ENCODE measurements at regions not wholly inside any gene's neighbourhood (a gene's known extent, or its start where the extent isn't known, plus 50 kb on each side); places are given as distances from the start of the nearest gene placed in this dataset.

DNA sequence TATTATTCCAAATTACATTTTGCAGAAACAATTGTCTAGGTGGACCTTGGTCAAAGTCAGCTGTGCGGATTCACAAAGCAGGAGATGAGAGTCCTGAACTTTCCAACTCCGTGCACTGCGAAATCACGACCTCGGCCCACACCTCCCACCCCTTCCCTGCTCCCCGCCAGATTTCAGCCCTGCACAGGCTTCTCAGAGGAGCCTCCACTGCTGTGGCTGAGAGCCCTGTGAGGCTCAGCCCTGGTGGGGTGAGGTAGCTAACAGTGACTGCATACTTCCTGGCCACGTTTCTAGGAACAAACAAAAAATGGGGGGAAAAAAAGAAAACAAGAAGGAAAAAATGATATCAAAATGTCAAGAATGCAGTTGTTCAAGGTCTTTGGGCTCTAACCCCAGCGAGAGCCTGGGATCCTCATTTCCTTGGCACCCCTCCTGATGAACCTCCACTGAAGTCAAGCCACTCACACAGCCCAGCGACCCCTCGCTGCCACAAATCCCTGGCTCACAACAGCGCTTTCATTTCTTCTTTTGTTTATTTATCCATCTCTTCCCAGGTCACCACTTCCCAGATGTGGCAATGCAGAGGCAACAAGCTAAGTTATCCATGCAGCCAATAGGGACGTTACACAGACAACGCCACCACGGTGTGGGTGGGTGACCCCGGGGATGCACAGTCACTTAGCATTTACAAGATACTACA lies 729.7 kb upstream of the ID2 start:
- no peak for DNase-seq (ENCODE audit: low read depth in 2 of 2, low spot score in 1 of 2)

DNA sequence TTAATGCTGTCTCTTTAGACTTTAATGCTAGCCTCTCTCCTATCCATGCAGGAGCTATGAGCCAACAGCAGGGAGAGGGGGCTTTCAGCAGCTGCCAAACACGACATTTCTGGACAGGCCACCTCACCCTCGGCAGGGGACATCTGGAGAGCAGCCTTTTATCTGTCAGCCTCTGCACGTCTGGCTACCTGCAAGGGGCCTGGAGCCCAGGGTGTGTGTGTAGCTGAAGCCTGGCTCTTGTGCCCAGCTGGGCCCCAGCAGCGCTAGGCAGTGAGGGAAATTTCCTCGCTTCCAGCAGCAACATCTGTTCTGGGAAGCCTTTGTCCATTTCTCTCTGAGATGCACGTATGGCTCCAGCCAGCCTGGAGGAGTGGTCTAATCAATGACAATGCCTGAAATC lies 728.7 kb upstream of the ID2 start:
- DNase-seq (ENCODE audit: low read depth in 2 of 2, low spot score in 1 of 2) = no peak

DNA sequence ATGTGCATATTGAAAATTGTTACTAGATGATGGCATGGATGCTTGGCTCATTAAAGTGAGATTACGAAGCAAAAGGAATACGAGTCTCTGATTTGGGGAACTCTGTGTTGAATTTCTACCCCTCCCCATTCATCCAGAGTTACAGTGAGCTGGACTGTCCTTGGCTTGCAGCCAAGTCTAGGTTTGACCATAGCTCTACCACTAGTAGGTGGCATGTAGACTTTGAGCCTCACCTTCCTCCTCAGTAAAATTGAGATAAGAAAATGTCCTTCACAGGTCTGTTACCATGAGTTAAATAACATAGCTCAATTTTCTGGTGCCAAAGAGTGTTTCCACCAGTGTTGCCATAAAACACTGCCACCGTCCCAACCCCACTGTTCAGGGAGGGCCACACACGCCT lies 727.6 kb upstream of the ID2 start:
- no peak for DNase-seq (ENCODE audit: low read depth in 2 of 2, low spot score in 1 of 2)

DNA sequence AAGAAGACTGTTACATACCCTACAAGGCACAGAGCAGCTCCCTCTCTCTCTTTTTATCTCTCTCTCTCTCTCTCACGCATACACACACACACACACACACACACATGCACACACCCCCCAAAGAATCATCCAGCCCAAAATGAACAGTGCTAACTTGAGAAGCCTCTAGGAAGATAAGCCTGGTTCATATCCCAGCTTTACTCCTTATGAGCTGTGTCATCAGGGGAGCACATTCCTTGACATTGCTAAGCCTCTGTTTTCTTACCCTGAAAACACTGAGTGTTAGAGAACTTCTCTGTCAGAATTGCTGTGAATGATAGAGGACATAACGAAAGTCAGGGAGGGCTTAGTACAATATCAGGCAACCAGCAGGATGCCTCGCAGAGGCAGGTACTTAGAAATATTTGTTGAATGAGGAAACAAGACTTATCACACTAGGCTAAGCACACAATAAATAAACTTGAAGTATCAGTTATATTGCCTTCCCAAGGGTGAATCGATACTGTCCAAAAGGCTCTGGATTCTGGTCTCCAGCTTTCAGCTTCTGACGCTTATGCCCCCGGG lies 725.6 kb upstream of the ID2 start:
- DNase-seq (ENCODE audit: low read depth in 2 of 2, low spot score in 1 of 2) = no peak

DNA sequence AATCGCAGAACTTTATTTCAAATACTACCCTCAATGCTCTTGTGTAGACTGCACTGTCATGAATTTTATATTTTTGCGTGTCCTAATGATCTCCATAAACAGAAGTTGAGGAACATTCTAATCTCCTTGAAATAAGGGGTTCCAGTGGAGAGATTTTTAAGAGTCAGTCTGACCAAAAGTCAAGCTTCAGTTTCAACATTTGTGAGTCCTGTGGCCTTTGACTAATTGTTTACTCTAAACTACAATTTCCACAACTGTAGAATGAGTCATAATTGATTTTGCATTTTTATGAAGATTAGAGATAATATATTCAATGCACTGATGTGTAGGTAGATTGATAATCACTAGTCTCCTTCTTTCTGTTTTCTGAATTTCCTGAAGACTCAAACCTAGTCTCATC lies 720.3 kb upstream of the ID2 start:
- no peak for DNase-seq (ENCODE audit: low read depth in 2 of 2, low spot score in 1 of 2)

DNA sequence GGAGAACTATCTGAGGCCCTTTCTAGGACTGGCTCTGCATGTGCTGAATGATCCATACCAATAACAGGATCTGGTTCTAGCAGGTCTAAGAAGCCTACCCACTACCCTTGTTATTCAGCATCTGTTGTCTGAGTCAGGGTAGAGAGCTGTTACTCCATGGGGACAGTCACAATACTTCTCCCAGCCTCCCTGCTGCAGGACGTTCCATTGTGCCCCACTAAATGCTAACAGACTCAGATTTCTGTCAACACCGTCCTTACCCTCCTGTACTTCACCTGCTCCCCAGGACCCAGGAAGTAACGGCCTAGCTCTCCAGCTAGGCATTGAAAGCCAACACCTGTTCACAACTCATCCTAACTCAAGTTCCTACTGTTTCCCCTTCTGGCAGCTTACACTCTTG lies 719.7 kb upstream of the ID2 start:
- DNase-seq (ENCODE audit: low read depth in 2 of 2, low spot score in 1 of 2) = no peak

DNA sequence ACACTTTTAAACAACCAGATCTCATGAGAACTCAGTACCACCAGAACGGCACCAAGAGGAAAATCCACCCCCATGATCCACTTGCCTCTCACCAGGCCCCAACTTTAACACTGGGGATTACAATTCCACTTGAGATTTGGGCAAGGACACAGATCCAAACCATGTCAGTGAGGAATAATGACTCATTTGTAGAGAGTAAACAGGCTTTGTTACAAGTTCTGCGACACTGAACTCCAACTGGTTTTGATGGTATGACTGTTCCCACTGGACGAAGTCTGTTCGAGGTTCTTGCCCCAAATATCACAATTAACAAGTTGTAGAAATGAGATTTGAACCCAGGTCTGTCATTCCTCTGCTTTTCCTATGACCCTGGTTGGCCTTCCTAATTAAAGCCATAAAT lies 718.1 kb upstream of the ID2 start:
- no peak for DNase-seq (ENCODE audit: low read depth in 2 of 2, low spot score in 1 of 2)

DNA sequence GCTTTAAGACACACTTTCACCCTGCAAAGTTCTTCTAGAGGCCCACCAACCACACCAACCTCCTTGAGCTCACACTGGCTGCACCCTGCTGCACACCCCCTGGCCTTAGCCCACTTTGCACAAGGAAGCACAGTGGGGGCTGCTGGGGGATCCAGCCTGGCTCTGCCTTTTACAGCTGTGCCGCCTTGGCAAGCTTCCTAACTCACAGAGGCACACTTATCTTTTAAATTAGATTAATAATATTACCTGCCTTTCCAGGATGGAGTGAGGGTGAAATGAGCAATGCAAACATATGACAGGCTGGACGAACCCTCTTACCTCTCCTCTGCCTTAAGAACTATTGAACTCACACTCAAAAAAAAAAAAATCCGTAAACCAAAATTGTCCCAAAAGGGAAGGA lies 715.8 kb upstream of the ID2 start:
- DNase-seq (ENCODE audit: low read depth in 2 of 2, low spot score in 1 of 2) = no peak

DNA sequence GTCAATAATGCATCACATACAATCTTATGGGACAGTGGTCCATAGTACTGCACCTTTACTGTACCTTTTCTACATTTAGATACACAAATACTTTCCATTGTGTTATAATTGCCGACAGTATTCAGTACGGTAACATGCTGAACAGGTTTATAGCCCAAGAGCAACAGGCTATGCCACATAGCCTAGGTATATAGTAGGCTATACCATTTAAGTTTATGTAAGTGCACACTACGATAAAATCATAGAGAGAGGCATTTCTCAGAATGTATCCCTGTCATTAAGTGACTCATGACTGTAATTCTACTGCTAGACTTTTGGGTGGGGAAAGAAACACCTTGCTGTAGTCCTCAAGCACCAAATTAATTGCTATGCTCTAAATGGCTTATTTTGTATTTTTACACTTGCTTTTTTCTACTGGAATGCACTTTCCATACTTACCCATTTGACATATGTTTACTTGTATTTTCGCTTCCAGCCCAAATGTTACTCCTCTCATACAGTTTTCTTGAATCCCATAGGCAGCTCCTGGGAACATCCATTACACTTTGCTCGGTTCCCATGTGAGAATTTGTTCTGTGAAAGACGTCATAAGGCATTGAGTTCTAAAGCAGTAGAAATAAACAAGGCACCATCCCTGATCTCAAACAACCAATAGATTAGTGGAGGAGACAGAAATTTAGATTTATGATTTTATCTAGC lies 714.0 kb upstream of the ID2 start:
- DNase-seq (ENCODE audit: low read depth in 2 of 2, low spot score in 1 of 2) = no peak

DNA sequence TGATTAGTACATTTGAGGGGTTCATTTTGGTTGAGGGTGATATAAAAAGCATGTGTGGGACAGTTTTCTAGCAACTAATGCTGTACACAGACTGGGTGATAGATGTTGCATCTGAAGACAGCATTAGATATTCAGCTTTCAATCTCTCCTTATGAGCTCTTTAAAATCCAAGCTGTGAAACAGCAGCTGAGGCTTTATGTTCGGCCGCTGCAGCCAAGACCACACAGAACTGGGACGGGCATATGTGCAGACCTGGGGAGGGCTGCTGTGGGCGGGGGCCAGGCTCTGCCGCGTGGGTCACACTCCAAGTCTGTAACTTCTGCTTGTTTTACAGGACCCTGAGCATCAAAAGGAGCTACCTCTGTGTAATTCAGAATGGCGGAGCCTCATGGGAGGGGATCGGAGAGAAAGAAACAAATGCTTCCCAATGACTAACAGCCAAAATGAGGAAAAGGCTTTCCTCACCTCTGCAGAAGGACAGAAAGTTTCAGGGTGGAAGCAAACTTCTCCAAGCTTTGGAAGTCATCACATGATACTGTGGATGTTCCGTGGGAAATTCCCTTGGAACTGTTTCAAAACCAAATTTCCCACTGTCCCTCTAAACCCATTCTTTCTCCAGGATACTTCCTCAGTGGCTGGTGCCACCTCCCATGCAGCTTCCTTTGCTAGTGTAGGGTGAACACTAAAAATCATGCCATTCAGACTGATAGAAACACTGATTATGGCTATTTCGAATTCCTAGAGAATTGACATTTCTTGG lies 711.9 kb upstream of the ID2 start:
- no peak for DNase-seq (ENCODE audit: low read depth in 2 of 2, low spot score in 1 of 2)

DNA sequence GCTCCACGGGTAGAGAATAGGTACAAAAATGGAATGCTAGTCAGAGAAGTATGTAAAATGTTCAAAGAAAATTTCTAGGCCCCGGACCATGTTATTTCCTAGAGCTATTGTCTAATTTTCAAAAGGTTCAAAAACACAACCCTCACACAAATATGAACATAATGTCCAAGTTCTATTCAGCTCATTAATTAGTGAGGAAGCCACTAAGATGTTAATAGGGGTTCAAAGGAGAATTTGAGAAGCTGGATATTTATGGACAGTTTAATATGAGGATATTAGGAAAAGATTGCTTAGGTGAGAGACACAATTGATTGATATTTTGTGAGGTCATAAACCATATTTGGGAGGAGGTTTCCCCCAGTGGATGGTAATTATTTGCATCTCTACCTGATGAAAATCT lies 710.6 kb upstream of the ID2 start:
- DNase-seq (ENCODE audit: low read depth in 2 of 2, low spot score in 1 of 2) = no peak

DNA sequence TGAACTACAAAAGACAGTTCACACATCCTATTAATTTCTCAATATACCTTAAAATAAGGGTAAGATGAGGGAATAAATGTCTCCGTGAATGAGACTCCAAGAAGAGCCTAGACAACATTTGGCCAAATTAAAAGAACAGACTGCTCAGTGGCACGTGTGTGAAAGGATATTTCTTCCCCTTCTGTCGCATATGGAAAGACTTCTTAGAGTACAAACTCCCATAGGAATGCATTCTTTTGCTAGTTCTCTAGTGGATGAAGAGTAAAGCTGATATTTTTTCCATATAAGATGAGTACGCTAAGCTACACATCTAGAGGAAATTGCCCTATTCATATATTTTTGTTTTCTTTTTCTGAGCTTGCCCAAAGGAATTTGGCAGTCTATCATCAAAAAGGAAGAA lies 710.0 kb upstream of the ID2 start:
- DNase-seq (ENCODE audit: low read depth in 2 of 2, low spot score in 1 of 2) = no peak

DNA sequence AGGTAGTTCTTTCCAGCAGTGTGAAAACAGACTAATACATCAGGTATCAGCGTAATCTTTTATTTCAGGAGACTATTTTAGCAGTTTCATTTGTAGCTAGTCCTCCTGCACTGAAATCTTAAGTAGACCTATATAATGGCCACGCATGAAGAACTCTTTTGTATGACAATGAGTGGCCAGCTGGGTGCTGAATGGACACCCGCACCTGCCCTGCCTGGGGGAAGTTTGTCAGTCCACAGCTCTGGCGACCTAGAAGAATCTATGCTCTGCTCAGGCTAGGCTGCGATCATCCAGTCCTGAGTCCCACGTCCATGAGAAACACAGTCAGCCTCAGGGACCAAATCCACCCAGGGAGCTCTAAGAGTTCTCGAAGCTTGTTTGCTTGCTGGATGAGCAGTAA lies 709.2 kb upstream of the ID2 start:
- DNase-seq (ENCODE audit: low read depth in 2 of 2, low spot score in 1 of 2) = no peak

DNA sequence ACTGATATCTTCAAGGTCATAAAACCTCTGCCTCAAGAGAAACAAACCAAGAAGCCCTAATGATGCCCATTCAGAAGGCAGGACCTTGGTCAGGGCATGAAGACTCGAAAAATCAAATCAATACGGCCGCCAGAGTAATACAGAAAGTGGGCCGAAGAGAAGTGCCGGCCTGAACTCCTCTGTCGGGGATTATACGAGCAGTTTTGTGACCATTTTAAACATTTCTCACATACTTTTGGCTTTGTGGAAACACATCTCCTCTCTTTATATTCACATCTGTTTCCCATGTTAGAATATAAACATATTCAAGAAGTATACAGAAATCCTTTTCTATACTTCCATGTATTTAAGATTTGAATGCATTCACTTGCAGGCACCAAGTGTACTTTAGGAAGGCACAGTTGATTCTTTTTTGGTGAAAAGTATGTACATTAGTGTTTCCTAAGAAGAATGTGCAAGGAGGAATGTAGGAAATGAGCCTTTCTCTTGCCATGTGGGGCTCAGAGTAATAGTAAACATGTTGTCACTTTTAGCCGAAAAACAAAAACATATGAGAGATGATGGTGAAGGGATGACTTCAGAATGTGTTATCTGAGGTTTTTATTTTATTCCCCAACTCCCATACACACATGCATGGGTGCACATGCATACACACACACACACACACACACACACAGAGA lies 707.9 kb upstream of the ID2 start:
- DNase-seq (ENCODE audit: low read depth in 2 of 2, low spot score in 1 of 2) = no peak

DNA sequence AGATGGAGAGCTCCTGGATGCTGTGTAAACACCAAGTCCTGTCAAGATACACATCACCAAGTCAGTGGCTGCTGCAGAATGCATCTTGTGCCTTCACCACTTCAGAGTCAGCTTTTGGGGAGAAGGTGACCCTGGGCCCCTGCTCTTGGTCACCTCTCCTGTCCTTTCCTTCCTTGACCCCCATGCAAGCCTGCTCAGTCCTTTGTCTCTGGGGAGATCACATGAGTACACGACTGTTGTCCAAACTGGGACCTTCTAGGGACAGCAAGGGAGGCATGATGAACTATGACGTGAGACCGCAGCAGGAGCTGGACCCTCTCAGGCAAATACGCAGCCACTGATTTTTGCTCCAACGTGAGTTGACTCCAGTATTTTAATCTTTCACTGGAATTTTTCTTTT lies 706.9 kb upstream of the ID2 start:
- DNase-seq (ENCODE audit: low read depth in 2 of 2, low spot score in 1 of 2) = no peak

DNA sequence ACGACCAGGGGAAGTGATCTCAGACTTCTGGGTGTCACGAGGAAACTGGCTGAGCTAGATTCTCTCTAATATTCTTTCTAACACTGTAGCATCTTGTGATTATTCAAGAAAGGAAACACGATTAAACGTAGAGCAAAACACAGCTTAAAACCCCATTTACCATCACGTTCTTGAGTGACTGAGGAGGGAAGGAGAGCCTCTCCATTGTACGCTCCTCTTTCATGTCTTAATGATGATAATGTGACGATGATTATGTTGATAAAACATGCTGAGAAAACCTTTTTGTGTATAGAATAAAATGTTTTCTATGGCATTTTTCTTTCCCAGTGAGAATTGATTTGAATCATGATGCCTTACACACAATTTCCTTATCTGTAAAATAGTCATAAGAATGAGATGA lies 705.6 kb upstream of the ID2 start:
- DNase-seq (ENCODE audit: low read depth in 2 of 2, low spot score in 1 of 2) = no peak

DNA sequence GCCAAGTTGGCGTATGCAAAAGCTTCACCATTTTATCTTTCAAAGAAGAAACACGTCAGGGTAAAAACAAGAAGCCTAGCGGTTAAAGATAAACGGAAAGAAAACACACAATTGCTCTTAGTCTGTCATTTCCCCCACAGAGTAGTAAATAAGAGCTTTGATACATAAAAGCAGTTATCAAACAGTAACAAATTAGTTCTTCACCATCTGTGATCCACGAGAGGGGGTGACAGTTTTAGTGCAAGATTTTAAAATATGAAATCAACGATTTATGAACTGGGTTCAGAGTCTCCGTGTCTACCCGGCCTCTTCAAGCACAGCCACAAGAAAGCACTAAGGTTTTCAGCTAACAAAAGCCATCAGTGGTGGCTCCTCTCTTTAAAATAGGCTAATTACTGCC lies 703.9 kb upstream of the ID2 start:
- no peak for DNase-seq (ENCODE audit: low read depth in 2 of 2, low spot score in 1 of 2)

DNA sequence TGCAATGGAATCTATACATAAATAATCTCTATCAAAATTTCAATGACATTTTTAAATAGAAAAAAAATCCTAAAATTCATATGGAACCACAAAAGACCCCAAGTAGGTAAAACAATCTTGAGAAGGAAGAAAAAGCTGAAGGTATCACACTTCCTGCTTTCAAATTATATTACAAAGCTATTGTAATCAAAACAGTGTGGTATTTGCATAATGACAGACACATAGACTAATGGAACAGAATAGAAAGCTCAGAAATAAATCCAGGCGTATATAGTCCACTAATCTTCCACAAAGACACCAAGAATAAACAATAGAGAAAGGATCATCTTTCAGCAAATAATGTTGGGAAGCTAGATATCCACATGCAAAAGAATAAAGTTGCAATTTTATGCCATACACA lies 699.8 kb upstream of the ID2 start:
- no peak for DNase-seq (ENCODE audit: low read depth in 2 of 2, low spot score in 1 of 2)

DNA sequence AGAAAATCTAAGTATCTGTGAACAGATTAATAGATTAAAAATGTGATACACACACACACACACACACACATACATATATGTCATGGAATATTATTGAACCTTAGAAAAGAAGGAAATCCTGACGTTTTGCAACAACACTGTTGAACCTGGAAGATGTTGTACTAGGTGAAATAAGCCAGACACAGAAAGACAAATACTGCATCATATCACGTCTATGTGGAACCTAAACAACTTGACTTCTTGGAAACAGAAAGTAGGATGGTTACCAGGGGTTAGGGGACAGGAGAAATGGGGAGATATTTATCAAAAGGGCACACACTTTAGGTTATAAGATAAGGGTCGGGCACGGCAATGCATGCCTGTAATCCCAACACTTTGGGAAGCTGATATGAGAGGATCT lies 698.4 kb upstream of the ID2 start:
- DNase-seq (ENCODE audit: low read depth in 2 of 2, low spot score in 1 of 2) = no peak

DNA sequence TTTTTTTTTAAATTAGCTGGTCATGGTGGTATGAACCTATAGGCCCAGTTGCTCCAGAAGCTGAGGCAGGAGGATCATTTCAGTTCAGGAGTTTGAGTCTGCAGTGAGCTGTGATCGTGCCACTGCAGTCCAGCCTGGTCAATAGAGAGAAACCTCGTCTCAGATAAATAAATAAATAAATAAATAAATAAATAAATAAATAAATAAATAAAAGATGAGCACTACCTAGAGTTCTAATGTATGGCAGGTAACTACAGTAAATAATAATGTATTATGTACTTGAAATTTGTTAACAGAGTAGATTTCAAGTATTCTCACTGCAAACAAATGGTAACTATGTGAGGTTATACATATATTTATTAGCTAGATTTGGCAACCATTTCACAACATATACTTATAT lies 697.9 kb upstream of the ID2 start:
- no peak for DNase-seq (ENCODE audit: low read depth in 2 of 2, low spot score in 1 of 2)

DNA sequence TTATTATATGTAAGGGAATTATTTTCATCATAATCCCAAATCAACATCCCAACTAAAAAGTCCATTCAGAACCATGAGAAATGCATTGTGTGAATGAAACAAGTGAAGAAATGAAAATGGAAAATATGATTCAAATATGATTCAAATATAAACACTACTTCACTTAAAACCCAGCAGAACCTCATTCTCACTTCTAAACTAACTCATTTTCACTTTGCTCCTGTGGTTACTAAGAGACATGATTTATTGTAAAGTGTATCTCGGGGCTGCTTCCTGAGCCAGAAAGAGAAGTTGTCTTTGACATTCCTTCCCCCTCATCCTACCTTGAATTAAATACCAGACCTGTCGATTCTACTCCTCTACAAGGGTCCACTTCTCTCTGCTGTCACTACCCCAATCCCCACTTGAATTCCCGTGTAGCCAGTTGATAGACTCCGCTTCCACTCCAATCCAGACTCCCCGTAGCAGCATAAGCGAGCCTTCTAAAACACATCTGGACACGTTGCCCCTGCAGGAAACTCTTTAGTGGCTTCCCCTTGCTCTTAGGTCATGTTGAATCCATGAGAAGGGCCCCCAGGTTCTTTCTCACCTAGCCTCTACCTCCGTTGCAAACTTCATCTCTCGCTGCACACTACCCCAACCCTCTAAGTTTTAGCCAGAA lies 697.0 kb upstream of the ID2 start:
- no peak for DNase-seq (ENCODE audit: low read depth in 2 of 2, low spot score in 1 of 2)
